Erythroblast (primary cell): ENCODE measurements at regions not wholly inside any gene's neighbourhood (a gene's known extent, or its start where the extent isn't known, plus 50 kb on each side); places are given as distances from the start of the nearest gene placed in this dataset.

Experiments used
- GATA1 ChIP-seq: IDR thresholded peaks from 2 replicates; pipeline ENCODE4 v1.6.1; 2011; ENCODE audit warnings: low read depth, mild to moderate bottlenecking, control low read depth, low read length, moderate library complexity
- POLR2A ChIP-seq: IDR thresholded peaks from 2 replicates; pipeline ENCODE4 v1.6.1; 2011; ENCODE audit warnings: mild to moderate bottlenecking, low read length

DNA sequence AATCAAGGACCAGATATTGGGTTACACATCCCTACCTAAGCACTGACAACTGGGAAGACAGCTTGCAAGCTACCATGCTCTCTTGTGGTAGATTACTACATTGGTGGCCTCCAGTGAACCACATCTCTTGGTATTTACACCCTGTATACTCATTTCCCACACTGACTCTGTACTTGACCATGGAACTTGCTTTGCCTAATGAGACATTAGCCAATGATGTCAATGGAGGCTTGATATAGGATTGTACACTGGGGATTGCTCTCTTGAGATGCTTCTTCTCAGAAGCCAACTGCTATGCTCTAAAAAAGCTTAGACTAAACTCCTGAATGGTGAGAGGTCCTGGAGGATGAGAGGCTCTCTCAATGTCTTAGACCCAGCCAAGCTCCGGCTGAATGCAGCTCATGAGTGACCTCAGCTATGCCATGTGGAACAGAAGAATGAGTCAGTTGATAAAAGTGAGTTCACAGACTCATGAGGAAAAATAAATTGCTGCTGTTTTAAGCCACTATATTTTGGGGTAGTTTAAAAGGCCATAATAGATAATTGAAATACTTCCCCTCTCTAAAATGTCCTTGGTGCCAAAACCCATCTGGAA lies 61.5 kb upstream of the GALNT15 start:
- no peak for TF ChIP-seq POLR2A
- no peak for TF ChIP-seq GATA1
